Osteocyte (in vitro differentiated cells): ENCODE measurements at regions not wholly inside any gene's neighbourhood (a gene's known extent, or its start where the extent isn't known, plus 50 kb on each side); places are given as distances from the start of the nearest gene placed in this dataset.

Experiments used
- DNase-seq: peaks from one replicate; pipeline ENCODE4 v3.0.0; 2021; ENCODE audit warnings: mixed read lengths; ENCODE audit not compliant: unreplicated experiment; ENCODE audit errors: extremely low spot score
- H3K27ac Mint-ChIP-seq: one replicate; pipeline ENCODE4 v1.8.0; 2021; ENCODE audit warnings: mild to moderate bottlenecking, mixed read lengths; ENCODE audit not compliant: unreplicated experiment
- H3K27me3 Mint-ChIP-seq: one replicate; pipeline ENCODE4 v1.8.0; 2021; ENCODE audit warnings: mixed read lengths; ENCODE audit not compliant: unreplicated experiment
- H3K36me3 Mint-ChIP-seq: one replicate; pipeline ENCODE4 v1.8.0; 2021; ENCODE audit warnings: mixed read lengths; ENCODE audit not compliant: unreplicated experiment
- H3K4me1 Mint-ChIP-seq: one replicate; pipeline ENCODE4 v1.8.0; 2021; ENCODE audit warnings: mixed read lengths; ENCODE audit not compliant: unreplicated experiment
- H3K4me3 Mint-ChIP-seq: one replicate; pipeline ENCODE4 v1.8.0; 2021; ENCODE audit warnings: mild to moderate bottlenecking, moderate library complexity, mixed read lengths; ENCODE audit not compliant: unreplicated experiment
- H3K9me3 Mint-ChIP-seq: one replicate; pipeline ENCODE4 v1.8.0; 2021; ENCODE audit warnings: mixed read lengths; ENCODE audit not compliant: unreplicated experiment
- TF ChIP-seq, protein P1 (sequence below): fragments of 200-600 bp; sonication (generic); IDR thresholded peaks from 2 replicates; pipeline ENCODE4 v1.5.0; 2021; ENCODE audit warnings: antibody characterized with exemption, mild to moderate bottlenecking, moderate library complexity

DNA sequence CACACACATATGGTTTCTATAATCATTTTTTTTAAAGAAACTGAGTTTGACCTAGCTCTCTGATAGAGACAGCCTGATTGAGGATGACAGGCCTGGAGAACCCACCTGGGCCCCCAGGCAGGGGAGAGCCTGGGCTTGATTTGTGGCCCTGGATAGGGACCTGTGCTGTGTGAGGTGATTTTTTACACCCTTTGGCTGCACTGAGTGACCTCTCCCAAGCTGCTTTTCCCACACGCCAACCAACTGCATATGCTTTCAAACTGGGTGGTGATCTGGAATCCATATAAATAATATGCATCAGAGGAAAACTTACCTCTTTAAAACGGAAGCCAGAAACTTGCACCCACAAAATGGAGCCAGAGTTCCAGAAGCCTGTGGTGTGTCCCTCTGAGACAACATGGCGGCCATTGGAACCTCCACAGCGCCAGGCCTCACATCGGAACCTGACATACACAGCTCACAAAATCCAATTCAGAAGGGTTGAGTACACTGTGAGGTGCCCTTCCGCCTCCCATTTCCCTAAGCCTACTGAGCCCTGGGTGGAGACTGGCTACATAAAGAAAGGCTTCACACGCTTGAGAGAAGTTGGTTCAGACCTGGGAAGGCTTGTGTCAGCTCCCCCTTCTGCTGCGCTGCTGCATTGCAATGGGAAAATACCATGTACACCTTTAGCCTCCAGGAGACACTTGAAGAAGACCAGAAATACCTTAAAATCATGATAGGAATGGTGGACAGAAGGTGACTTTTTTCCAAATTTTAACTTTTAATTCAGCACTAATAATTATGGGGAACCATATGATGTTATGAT, 160.7 kb downstream of the HHIPL2 start:
- peaks cover 2% of the 10 kb centered on the region for H3K27me3 Mint-ChIP-seq
- no peak overlapping the region for H3K27ac Mint-ChIP-seq
- no peak overlapping the region for H3K4me3 Mint-ChIP-seq
- no peak for DNase-seq
- no peaks in the 10 kb centered on the region for H3K4me1 Mint-ChIP-seq
- H3K9me3 Mint-ChIP-seq = no peaks in the 10 kb centered on the region
- H3K36me3 Mint-ChIP-seq = peaks cover 2% of the 10 kb centered on the region
- TF ChIP-seq, protein P1, sequence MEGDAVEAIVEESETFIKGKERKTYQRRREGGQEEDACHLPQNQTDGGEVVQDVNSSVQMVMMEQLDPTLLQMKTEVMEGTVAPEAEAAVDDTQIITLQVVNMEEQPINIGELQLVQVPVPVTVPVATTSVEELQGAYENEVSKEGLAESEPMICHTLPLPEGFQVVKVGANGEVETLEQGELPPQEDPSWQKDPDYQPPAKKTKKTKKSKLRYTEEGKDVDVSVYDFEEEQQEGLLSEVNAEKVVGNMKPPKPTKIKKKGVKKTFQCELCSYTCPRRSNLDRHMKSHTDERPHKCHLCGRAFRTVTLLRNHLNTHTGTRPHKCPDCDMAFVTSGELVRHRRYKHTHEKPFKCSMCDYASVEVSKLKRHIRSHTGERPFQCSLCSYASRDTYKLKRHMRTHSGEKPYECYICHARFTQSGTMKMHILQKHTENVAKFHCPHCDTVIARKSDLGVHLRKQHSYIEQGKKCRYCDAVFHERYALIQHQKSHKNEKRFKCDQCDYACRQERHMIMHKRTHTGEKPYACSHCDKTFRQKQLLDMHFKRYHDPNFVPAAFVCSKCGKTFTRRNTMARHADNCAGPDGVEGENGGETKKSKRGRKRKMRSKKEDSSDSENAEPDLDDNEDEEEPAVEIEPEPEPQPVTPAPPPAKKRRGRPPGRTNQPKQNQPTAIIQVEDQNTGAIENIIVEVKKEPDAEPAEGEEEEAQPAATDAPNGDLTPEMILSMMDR = peak; percentile 24

DNA sequence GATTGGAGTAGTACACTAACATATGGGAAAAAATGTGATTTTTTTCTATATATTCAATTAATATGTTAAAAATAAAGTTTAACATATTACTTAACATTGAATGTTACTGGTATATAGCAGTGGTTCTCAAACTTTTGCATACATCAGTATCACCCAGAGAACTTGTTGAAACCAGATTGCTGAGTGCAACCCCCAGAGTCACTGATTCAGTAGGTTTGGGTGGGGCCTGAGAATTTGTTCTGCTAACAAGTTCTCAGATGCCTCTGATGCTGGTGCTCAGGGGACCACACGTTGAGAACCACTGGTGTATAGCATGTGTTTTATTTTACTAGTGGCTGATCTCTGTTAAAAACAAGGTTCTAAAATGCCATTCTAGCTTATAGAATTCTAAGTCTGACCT, 161.9 kb downstream of the HHIPL2 start:
- Mint-ChIP-seq H3K36me3 (peaks cover 2% of the 10 kb centered on the region), H3K27me3 (no peaks in the 10 kb centered on the region), H3K4me1 (no peaks in the 10 kb centered on the region), H3K9me3 (no peaks in the 10 kb centered on the region), H3K4me3 (no peak overlapping the region), H3K27ac (no peak overlapping the region)
- no peak for DNase-seq
- TF ChIP-seq, protein P1 = no peak

DNA sequence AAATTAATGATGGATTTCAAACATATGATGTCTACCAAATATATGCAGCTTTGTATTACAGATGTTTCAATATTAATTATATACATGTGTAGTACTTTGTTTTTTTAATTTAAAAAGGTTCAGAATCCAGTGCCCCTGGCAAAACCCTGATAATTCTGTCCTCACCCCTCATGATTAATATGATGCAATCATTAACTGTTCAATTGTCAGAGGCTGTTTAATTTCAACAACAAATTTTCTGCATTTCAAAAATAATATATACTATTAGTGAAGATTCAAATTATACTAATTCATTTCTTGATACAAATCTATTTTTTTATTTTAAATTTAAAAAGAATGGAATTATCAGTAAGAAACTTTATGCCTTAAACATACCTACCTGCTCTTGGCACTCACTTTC, 162.6 kb downstream of the HHIPL2 start:
- no peak for DNase-seq
- Mint-ChIP-seq H3K36me3 (peaks cover 2% of the 10 kb centered on the region), H3K4me3 (no peak overlapping the region), H3K27me3 (no peaks in the 10 kb centered on the region), H3K9me3 (no peaks in the 10 kb centered on the region), H3K4me1 (peaks cover 4% of the 10 kb centered on the region), H3K27ac (no peak overlapping the region)
- TF ChIP-seq, protein P1 = no peak

DNA sequence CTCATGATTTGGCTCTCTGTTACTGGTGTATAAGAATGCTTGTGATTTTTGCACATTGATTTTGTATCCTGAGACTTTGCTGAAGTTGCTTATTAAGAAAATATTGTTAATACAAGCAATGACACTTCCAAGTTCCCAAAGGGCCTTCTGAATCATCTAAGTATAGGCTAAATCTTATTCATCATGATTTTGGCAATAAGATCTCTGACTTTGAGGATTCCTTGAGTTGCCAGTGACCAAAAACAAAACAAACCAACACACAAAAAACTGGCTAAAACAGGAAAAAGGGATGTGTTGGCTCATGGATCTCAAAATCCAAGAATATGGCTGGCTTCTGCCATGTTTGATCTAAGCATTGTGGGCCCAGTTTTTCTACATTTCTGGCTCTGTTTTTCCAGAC, 163.4 kb downstream of the HHIPL2 start:
- DNase-seq = no peak
- TF ChIP-seq, protein P1 = no peak
- Mint-ChIP-seq H3K27ac (no peak overlapping the region), H3K4me3 (no peak overlapping the region), H3K36me3 (peaks cover 2% of the 10 kb centered on the region), H3K27me3 (no peaks in the 10 kb centered on the region), H3K4me1 (peaks cover 8% of the 10 kb centered on the region), H3K9me3 (peaks cover 4% of the 10 kb centered on the region)

DNA sequence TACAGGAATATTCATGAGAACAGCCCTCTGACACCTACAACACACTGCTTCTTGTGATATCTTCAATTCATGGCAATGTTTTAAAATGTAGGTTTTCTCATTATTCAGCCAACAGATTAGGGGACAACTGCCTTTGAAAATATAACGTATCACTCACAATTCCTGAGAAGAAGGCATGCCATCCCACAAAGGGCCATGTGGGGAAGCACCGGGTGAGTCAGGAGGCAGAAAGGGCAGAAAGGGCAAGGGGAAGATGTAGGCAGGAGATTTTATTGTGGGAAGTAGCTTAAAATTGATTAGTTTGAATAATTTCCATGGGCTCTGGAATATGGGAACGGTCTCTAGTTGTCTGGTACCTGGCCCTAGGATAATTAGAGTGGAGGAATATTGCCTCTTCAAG, 165.7 kb downstream of the HHIPL2 start:
- Mint-ChIP-seq H3K9me3 (peaks cover 4% of the 10 kb centered on the region), H3K27ac (no peak overlapping the region), H3K27me3 (no peaks in the 10 kb centered on the region), H3K36me3 (peaks cover 2% of the 10 kb centered on the region), H3K4me1 (peaks cover 8% of the 10 kb centered on the region), H3K4me3 (no peak overlapping the region)
- DNase-seq = no peak
- TF ChIP-seq, protein P1 = no peak
